GM18907 (cell line): ENCODE measurements at regions not wholly inside any gene's neighbourhood (a gene's known extent, or its start where the extent isn't known, plus 50 kb on each side); places are given as distances from the start of the nearest gene placed in this dataset.
"Not testable (repeated sequence)": the region's sequence is repeated elsewhere in the genome, so short reads cannot be mapped to it uniquely, and the experiment has no call there.

ENCODE experiments used
- ATAC-seq: cut with Tn5 transposase; IDR thresholded peaks from one replicate; pipeline ENCODE4 v1.9.1; 2021; ENCODE audit warnings: mild to moderate bottlenecking, moderate library complexity; ENCODE audit not compliant: unreplicated experiment

GRCh38 chr6:65997539-65997938 is 290.5 kb upstream of the EYS start:
- ATAC-seq = no peak

GRCh38 chr6:65996096-65996495 is 289.1 kb upstream of the EYS start:
- no peak for ATAC-seq

- ATAC-seq = no peak
These were observed 282.6 kb upstream of the EYS start for GRCh38 chr6:65989676-65990075.

GRCh38 chr6:65988006-65988405 is 281.0 kb upstream of the EYS start:
- ATAC-seq = no peak

- no peak for ATAC-seq
These were observed 277.1 kb upstream of the EYS start for GRCh38 chr6:65984089-65984488.

- ATAC-seq = no peak
These were observed 272.1 kb upstream of the EYS start for GRCh38 chr6:65979120-65979519.

- not testable (repeated sequence) for ATAC-seq
These were observed 264.2 kb upstream of the EYS start for GRCh38 chr6:65971252-65971651.

GRCh38 chr6:65964261-65964660 is 257.2 kb upstream of the EYS start:
- no peak for ATAC-seq

GRCh38 chr6:65955034-65955433 is 248.0 kb upstream of the EYS start:
- ATAC-seq = no peak

- ATAC-seq = no peak
These were observed 241.0 kb upstream of the EYS start for GRCh38 chr6:65948062-65948461.

- ATAC-seq = no peak
These were observed 236.5 kb upstream of the EYS start for GRCh38 chr6:65943548-65943947.

- ATAC-seq = no peak
These were observed 236.0 kb upstream of the EYS start for GRCh38 chr6:65943051-65943450.

GRCh38 chr6:65938000-65938399 is 231.0 kb upstream of the EYS start:
- ATAC-seq = no peak

- no peak for ATAC-seq
These were observed 228.4 kb upstream of the EYS start for GRCh38 chr6:65935412-65935811.

- no peak for ATAC-seq
These were observed 226.4 kb upstream of the EYS start for GRCh38 chr6:65933390-65933789.

GRCh38 chr6:65927141-65927540 is 220.1 kb upstream of the EYS start:
- ATAC-seq = no peak

GRCh38 chr6:65924411-65924810 is 217.4 kb upstream of the EYS start:
- ATAC-seq = no peak

GRCh38 chr6:65922049-65922448 is 215.0 kb upstream of the EYS start:
- ATAC-seq = no peak

- no peak for ATAC-seq
These were observed 201.0 kb upstream of the EYS start for GRCh38 chr6:65908065-65908464.

- no peak for ATAC-seq
These were observed 197.0 kb upstream of the EYS start for GRCh38 chr6:65903992-65904391.

- no peak for ATAC-seq
These were observed 193.9 kb upstream of the EYS start for GRCh38 chr6:65900928-65901327.

- ATAC-seq = no peak
These were observed 189.1 kb upstream of the EYS start for GRCh38 chr6:65896140-65896539.

- no peak for ATAC-seq
These were observed 169.6 kb upstream of the EYS start for GRCh38 chr6:65876668-65877067.

- ATAC-seq = no peak
These were observed 145.4 kb upstream of the EYS start for GRCh38 chr6:65852369-65852852.
